Caki2 (cell line): ENCODE measurements at regions not wholly inside any gene's neighbourhood (a gene's known extent, or its start where the extent isn't known, plus 50 kb on each side); places are given as distances from the start of the nearest gene placed in this dataset.

Experiments used
- DNase-seq: peaks from one replicate; pipeline ENCODE4 v3.0.0-alpha.2; 2015; ENCODE audit warnings: low read depth
- in situ Hi-C: cut with HindIII; loops from 2 replicates; pipeline ENCODE4 v1.10.0; 2016; ENCODE audit warnings: low sequenced_read_pairs, low pct_unique_long_range_greater_than_20kb, mixed read lengths

- in situ Hi-C loops = no loop called here
Observed at GRCh38 chrX:106306391-106306947, 138.4 kb downstream of the PWWP3B start.

DNA sequence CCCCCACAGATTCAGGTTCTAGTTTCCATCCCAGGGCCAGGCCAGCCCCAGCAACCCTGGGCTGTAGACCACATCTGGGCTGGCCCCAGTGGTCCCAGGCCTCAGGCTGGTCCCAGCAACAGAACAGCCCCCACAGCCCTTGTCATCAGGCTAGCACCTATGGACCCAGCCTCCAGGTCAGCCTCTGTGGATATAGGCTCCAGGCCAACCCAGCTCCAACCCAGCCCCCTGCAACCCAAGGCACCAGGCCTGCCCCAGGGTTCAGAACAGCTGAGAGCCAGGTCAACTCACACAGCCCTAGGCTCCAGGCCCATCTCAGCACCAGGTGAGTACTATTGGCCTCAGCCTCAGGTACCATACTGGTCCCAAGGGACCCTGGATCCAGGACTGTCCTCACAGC, 155.3 kb downstream of the PWWP3B start:
- in situ Hi-C loops = no loop called here
- DNase-seq = no peak

More at GRCh38 chrX:106306391-106306947, 138.4 kb downstream of the PWWP3B start:
- DNase-seq = no peak

DNA sequence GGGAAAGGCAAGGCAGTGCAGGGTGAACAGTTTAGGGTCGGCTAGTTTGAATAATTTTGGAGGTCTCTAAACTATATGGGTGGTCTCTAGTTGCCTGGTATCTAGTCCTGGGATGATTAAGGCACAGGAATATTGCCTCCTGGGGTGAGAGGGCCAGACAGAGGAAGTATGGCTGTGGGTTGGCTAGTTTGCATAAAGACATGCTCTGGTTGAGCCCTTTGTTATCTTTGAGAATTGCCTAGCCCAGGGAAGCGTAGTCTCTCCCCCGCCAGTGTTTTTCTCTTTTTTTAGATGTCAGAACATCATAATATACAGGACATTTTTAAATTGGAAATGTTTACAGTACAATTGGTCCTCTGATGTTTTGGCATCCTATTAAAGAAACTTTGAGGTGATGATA, 163.5 kb downstream of the PWWP3B start:
- in situ Hi-C loops = no loop called here
- no peak for DNase-seq

GRCh38 chrX:106341823-106342222, 173.7 kb downstream of the PWWP3B start:
- peak; percentile 0 for DNase-seq
- in situ Hi-C loops = no loop called here

GRCh38 chrX:106356580-106356979, 188.5 kb downstream of the PWWP3B start:
- DNase-seq = no peak
- in situ Hi-C loops = no loop called here

DNA sequence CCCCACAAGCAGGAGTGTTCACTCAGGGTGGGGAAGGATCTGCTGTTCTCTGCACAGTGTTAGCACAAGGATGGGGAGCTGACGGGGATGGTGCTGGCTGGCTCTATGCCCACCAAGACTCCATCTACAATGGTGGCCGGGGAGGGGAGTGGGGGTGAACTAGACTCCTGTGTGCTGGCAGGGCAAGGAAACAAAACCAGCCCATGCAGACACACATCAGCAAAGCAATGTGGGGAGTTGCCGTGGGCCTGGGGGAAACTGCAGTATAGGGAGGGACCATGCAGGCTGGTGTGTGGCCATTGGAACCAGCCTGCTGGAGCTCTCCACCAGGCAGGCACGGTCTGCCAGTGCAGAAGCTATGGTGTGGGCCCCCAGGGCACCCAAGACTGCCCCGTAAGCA, 195.1 kb downstream of the PWWP3B start:
- DNase-seq = no peak
- in situ Hi-C loops = no loop called here

DNA sequence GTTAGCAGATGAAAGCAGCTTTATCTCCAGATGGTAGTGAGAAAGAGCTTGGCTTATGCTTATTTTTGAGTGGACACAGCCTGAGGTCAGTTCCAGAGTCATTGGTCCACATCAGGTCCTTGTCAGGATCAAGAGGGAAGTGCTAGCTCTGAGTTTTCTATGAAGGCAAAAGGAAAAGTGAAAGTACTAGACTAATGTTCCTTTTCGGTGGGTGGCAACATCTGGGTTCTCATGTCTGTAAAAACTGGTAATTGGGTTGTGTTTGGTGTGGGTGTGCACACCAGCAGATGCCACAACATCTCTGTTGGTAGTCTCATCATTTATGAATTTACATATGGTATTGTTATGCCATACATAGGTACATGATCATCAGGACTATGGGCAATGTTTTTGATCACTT, 210.5 kb downstream of the PWWP3B start:
- no peak for DNase-seq
- in situ Hi-C loops = no loop called here

DNA sequence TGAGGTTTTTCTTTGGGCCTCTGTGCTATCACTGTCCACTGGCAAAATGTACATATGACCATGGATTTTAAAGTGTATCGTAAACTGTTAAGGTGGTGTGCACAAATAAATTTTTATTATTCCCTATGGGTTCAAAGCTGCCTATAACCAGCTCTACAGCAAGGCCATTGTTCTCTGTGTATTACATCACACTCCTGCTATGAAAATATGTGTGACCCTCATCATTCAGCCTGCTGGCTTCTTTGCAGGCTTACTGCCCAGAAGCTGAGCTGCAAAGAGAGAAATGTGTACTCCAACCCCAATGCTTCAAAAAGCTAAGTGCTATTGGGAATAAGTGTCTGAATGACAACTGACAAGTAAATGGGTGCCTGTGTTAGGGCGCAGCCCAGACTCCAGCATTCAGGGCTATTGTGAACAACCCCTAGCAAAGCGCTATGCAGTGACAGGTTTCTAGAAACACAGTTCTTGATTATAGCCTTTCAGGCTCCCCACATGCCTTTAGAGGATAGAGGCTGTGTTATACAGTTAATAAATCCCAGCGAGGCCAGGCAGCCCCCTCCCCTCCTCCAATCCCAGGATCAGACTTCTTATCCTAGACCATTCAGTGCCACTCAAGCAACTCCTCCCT, 220.4 kb upstream of the RADX start:
- DNase-seq = no peak
- in situ Hi-C loops = no loop called here

DNA sequence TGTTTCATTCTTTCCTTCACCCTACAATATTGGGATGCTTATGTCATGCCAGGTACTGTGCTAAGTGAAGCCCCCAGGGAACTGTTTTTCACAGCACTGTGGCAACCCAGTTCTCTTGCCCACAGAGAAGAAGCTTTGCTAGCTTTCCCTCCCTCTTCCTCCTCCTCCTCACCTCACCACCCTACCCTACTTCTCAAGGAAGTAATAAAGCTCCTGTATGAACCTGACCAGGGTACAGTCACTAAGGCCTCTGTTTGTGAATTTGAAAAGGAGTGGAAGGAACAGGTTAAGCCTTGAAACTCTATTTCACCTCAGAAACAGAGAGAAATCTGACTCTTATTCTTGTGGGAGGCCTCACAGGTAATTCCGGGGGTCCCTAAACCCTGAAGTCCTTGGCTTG, 219.4 kb upstream of the RADX start:
- in situ Hi-C loops = no loop called here
- DNase-seq = no peak

DNA sequence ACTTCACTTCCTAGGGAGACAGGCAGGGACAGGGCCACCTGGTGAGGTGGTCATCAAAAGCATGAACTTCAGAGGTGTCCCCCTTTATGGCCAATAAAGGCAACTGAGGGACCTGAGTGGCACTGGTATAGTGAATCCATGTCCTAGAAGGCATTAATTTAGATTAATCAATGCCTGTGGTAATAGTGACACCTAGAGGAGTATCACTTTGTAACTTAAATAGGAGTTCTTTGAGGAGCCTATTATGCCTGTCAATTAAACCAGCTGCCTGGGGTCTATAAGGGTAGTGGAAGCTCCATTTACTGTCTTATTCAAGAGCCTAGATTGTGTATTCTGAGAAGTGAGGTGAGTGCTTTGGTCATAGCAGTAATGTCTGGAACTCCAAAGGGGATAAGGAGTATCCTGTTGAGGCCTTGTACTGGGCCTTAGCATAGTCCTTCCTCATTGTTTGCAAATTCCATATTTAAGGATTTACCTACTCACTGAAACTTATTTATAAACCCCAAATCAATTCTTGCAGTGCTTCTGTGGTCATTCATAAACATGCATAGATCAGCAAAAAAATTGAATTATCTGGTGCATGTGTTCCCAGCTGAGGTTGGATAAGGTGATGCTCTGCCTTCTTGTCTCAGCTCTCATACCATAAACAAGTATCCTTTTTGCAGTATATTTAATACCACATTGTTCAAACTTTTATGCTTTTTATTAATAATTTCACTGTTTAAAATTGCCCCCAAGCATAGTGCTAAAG, 213.8 kb upstream of the RADX start:
- DNase-seq = no peak
- in situ Hi-C loops = no loop called here

DNA sequence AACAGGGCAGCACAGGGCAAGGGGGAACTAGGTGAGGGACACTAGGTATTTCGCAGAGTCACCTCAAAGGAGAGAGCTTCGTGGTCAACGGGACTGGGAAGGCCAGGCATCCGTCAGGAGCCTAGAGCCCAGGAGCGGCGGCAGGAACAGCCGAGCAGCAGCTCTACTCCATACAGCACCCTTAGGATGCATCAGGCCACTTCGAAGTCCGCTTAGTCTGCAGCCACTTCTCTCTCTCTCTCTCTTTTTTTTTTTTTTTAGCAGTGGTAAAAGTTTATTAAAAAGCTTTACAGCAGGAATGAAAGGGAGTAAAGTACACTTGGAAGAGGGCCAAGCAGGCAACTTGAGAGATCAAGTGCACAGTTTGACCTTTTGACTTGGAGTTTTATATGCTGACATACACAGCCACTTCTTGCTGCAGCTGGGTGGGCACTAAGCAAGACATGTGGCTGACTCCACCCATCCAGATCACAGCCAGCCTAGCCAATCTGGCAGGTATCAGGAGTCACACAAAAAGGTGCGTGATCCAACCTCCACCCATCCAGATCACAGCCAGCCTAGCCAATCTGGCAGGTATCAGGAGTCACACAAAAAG, 209.7 kb upstream of the RADX start:
- in situ Hi-C loops = no loop called here
- DNase-seq = no peak

DNA sequence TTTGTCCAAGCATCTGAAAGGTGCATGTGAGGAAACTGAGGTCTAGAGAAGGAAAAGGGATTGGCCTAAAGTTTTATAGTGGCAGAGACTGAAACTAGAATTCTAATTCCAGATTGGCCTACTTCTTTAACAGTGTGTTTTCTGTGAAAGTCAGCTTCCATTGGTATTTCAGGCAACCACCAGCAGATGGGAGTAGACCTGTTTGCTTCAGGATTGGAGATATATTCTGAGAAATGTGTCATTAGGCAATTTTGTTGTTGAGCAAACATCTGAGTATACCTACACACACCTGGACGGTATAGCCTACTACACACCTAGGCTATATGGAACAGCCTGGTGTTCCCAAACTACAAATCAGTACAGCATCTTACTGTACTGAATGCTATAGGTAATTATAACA, 207.3 kb upstream of the RADX start:
- DNase-seq = no peak
- in situ Hi-C loops = no loop called here

GRCh38 chrX:106415276-106415895, 196.4 kb upstream of the RADX start:
- peak; percentile 12 for DNase-seq
- in situ Hi-C loops = no loop called here

DNA sequence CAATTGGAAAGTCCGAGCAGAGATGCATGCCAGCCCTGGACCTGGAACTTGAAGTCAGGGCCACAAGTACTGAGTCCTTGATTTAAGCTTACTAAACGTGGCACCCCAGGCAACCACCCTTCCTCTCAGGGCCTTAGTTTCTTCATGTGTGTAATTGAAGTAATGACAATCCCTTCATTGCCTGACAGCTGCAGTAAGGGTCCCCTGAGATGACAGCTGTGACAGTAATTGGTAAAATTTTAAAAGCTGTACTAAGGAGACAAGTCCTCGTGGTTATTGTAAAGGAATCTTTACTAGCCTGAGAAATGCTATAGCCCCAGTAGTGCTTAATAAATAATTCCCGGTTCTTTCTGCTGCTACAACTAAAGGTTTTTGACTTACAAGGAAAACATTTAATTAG, 175.1 kb upstream of the RADX start:
- in situ Hi-C loops = no loop called here
- no peak for DNase-seq

GRCh38 chrX:106437407-106437806, 174.4 kb upstream of the RADX start:
- in situ Hi-C loops = no loop called here
- no peak for DNase-seq

- no peak for DNase-seq
- in situ Hi-C loops = no loop called here
Observed at GRCh38 chrX:106450405-106450804, 161.4 kb upstream of the RADX start.

- in situ Hi-C loops = no loop called here
- DNase-seq = no peak
Observed at GRCh38 chrX:106451933-106452332, 159.8 kb upstream of the RADX start.

- no peak for DNase-seq
- in situ Hi-C loops = no loop called here
Observed at GRCh38 chrX:106454991-106455390, 156.8 kb upstream of the RADX start.

DNA sequence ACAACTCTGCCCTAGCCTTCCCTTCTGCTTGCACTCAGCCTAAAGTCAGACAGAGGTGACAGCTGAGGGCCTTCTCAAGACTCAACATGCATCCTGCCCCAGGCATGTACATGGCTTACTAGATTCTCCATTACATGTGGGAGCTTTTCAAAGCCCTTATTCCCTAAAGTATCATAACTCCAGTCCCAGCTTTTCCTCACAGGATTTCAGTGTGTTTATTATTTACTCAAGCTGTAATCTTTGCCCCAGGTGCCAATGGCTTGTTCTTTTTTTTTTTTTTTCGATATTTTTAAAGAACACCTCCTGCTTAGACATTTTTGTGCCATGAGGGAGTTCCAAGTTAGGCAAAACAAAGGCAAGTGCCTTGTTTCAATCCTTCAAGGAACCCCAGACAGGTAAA, 154.0 kb upstream of the RADX start:
- DNase-seq = no peak
- in situ Hi-C loops = no loop called here
